Adrenal gland (tissue), 9 donors: ENCODE measurements at regions not wholly inside any gene's neighbourhood (a gene's known extent, or its start where the extent isn't known, plus 50 kb on each side); places are given as distances from the start of the nearest gene placed in this dataset.

Experiments
- DNase-seq, 7 donors: peaks; one replicate each; pipeline ENCODE4 v3.0.0-alpha.2; 2019 to 2020
- H3K27ac ChIP-seq, 5 donors: fragments of 200-600 bp; sonication (generic) in 4 of 5; 1 replicate in 3 of 5; 2 replicates in 2 of 5; pipeline versions ENCODE4 v1.5.1 to v1.8.0; 2016 to 2020; ENCODE audit warnings: mild to moderate bottlenecking in 1 of 5
- H3K27me3 ChIP-seq: fragments of 200-600 bp; 2 replicates; pipeline ENCODE4 v1.8.0; 2021
- H3K36me3 ChIP-seq, 2 donors: fragments of 200-600 bp; replicated peaks in 1 of 2; 1 replicate in 1 of 2; 2 replicates in 1 of 2; pipeline versions ENCODE4 v1.5.1 to v1.8.0; 2018 to 2022
- H3K4me1 ChIP-seq, 2 donors: fragments of 200-600 bp; replicated peaks in 1 of 2; 1 replicate in 1 of 2; 2 replicates in 1 of 2; pipeline versions ENCODE4 v1.5.1 to v1.8.0; 2018 to 2021
- H3K4me3 ChIP-seq, 4 donors: fragments of 200-600 bp; sonication (generic) in 3 of 4; one replicate each; pipeline ENCODE4 v1.5.1; 2016 to 2018
- H3K9me3 ChIP-seq, 3 donors: fragments of 200-600 bp; sonication (generic) in 1 of 3; replicated peaks in 1 of 3; 1 replicate in 2 of 3; 2 replicates in 1 of 3; pipeline versions ENCODE4 v1.5.1 to v1.8.0; 2016 to 2021
- POLR2A ChIP-seq, 2 donors: fragments of 450-650 bp; IDR thresholded peaks; one replicate each; pipeline ENCODE4 v1.6.1; 2017; ENCODE audit warnings: antibody characterized with exemption in 2 of 2, mild to moderate bottlenecking in 2 of 2, moderate library complexity in 1 of 2
- WGBS, 4 donors: extraction: QIAGEN DNeasy Blood & Tissue Kit in 2 of 4; methylation state at CpG; one replicate each; pipeline versions ENCODE4 v1.1.5 to v1.1.7; 2013 to 2017; 5-methylcytosine and 5-hydroxymethylcytosine counted together
- intact Hi-C, 2 donors: fragments of 100-400 bp; cut with DNase I; formaldehyde crosslinking; loops; one replicate each; pipeline versions ENCODE4 v1.14.1 to v1.15.0; 2022 to 2023
- TF ChIP-seq, protein P1 (sequence below), 6 experiments: fragments of 450-650 bp in 4 of 6; fragments of 200-600 bp in 2 of 6; sonication (generic) in 1 of 6; IDR thresholded peaks; 1 replicate in 5 of 6; 2 replicates in 1 of 6; pipeline versions ENCODE4 v1.5.1 to v1.8.0; 2016 to 2021; ENCODE audit warnings: antibody characterized with exemption in 6 of 6, mild to moderate bottlenecking in 2 of 6, moderate library complexity in 1 of 6
- donor health status: healthy with polysubstance abuse.
- donor health status: Bipolar disorder and iron deficiency.
- donor health status: DM: yes; HTN: yes; CAD: no.
- donor health status: DM: no; HTN: no; CAD: no.
- donor health status: DM: no; HTN: no; CAD: no.

DNA sequence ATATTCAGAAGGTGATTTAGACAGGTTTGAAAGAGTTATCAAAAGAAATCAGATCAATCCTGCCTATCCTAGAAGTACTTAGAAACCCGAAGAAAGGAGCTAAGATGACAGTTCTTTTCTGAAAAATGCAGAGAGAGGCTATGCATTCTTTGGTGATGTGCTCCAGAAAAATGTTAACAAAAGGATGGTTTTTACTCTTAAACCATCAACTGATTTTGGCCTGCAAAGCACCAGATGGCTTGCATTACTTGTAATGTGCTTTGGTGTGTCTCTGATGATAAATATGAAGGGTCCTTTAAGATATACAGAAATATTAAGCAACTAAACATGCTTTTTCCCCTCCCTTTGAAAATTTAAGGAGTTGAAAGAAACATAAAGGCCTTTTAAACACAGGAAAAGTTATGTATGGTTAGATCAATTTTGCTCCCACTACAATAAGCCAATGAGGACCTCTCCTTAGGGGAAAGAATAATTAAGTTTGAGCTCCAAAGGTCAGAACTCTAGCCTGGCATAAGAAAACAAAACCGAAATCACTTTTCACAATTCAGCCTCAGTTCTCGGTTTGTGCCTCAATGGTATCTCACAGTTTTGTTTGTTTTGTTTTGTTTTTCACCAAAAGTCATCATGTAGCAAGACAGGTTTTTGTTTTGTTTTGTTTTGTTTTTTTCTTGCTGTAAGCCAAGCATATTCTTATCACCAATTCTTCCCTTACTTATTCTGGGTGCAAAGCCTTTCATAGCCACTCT, 302.4 kb upstream of the NT5C1B start:
- 86 to 90% (median 89%) methylated on average over 3 of the region's 3 CpGs for WGBS, 4 donors
- no peak for DNase-seq
- H3K36me3 ChIP-seq = no peaks in the 10 kb centered on the region
- H3K9me3 ChIP-seq = no peaks in the 10 kb centered on the region
- no peak overlapping the region for H3K4me3 ChIP-seq
- no peaks in the 10 kb centered on the region for H3K27me3 ChIP-seq
- H3K4me1 ChIP-seq = peaks cover 0 to 13% of the 10 kb centered on the region in 2 donors
- TF ChIP-seq, protein P1, sequence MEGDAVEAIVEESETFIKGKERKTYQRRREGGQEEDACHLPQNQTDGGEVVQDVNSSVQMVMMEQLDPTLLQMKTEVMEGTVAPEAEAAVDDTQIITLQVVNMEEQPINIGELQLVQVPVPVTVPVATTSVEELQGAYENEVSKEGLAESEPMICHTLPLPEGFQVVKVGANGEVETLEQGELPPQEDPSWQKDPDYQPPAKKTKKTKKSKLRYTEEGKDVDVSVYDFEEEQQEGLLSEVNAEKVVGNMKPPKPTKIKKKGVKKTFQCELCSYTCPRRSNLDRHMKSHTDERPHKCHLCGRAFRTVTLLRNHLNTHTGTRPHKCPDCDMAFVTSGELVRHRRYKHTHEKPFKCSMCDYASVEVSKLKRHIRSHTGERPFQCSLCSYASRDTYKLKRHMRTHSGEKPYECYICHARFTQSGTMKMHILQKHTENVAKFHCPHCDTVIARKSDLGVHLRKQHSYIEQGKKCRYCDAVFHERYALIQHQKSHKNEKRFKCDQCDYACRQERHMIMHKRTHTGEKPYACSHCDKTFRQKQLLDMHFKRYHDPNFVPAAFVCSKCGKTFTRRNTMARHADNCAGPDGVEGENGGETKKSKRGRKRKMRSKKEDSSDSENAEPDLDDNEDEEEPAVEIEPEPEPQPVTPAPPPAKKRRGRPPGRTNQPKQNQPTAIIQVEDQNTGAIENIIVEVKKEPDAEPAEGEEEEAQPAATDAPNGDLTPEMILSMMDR (IDR thresholded peaks at IDR 0.05) = no peak
- no peak for TF ChIP-seq POLR2A (IDR thresholded peaks at IDR 0.05)
- H3K27ac ChIP-seq = no peak overlapping the region
- intact Hi-C loops = no loop called here

DNA sequence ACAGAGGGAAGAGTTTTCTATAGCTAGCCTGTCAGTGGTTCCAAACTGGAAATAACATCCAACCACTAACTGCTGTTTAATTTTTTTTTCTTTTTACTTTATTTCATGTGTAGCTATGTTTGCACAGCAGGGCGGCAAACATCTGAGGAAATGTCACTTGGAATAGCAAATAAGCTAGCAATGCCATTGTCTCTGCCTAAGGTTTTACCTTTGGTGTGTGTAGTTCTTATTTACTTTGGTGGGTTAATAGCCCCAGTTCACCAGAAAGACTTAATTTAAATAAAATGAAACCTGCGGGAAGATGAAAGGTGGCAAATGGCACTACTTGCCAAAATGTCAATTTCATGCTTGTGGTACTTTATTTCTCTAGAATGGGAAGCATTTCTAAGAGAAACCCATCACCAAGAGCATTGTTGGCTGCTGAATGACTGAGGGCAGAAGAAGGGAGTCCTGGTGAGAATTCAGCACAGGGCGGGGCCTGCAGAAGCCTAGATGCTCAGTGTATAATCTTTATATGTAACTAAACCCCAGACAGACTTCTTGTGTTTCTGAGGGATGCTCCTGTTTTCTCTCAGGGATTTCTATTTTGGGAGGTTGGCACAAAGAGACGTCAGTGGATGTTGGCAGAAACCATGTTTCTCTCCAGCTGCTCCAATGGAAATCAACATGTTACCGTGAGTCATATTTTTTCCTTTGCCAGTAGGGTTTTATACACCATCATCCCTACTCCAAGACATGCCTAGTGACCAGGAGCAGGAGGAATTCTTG, 300.4 kb upstream of the NT5C1B start:
- intact Hi-C loops = loop anchor here in 1 of 2 donors (10.0 kb wide), 1 partner anchor 475 kb away; no protein-coding TSS in a partner anchor
- Histone ChIP-seq H3K4me1 (no peaks in the 10 kb centered on the region), H3K9me3 (no peaks in the 10 kb centered on the region), H3K27ac (no peak overlapping the region), H3K27me3 (no peaks in the 10 kb centered on the region), H3K4me3 (no peak overlapping the region), H3K36me3 (no peaks in the 10 kb centered on the region)
- 61 to 79% (median 76%) methylated on average over 5 of the region's 5 CpGs for WGBS, 4 donors
- TF ChIP-seq, protein P1 (IDR thresholded peaks at IDR 0.05) = no peak
- TF ChIP-seq POLR2A (IDR thresholded peaks at IDR 0.05) = no peak
- no peak for DNase-seq

DNA sequence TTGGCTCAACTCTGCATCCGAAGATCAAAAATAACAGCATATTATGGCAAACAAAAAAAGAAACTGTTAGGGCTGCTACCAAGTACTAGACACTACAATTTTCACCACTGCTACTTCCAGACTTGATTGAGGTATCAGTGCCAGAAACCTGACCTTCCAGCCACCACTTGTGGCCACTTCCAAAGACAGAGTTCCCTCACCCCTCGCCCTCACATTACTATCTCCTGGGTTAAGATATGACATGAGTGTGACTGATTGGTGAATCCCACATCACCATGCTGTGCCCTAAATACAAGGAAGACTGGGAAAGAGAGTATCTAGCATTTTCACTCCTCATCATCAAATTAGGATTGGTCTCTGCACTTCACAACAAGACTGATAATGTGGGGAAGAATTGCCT, 296.1 kb upstream of the NT5C1B start:
- intact Hi-C loops = loop anchor here in 1 of 2 donors (10.0 kb wide), 1 partner anchor 479 kb away; no protein-coding TSS in a partner anchor
- no peak overlapping the region for H3K27ac ChIP-seq
- no peak for DNase-seq
- H3K27me3 ChIP-seq = no peaks in the 10 kb centered on the region
- H3K9me3 ChIP-seq = no peaks in the 10 kb centered on the region
- H3K4me3 ChIP-seq = no peak overlapping the region
- no peaks in the 10 kb centered on the region for H3K4me1 ChIP-seq
- no peaks in the 10 kb centered on the region for H3K36me3 ChIP-seq
- TF ChIP-seq, protein P1 (IDR thresholded peaks at IDR 0.05) = no peak
- no peak for TF ChIP-seq POLR2A (IDR thresholded peaks at IDR 0.05)
- whole genome bisulfite sequencing, 4 donors = 65 to 93% (median 82%) methylated on average over 2 of the region's 2 CpGs

DNA sequence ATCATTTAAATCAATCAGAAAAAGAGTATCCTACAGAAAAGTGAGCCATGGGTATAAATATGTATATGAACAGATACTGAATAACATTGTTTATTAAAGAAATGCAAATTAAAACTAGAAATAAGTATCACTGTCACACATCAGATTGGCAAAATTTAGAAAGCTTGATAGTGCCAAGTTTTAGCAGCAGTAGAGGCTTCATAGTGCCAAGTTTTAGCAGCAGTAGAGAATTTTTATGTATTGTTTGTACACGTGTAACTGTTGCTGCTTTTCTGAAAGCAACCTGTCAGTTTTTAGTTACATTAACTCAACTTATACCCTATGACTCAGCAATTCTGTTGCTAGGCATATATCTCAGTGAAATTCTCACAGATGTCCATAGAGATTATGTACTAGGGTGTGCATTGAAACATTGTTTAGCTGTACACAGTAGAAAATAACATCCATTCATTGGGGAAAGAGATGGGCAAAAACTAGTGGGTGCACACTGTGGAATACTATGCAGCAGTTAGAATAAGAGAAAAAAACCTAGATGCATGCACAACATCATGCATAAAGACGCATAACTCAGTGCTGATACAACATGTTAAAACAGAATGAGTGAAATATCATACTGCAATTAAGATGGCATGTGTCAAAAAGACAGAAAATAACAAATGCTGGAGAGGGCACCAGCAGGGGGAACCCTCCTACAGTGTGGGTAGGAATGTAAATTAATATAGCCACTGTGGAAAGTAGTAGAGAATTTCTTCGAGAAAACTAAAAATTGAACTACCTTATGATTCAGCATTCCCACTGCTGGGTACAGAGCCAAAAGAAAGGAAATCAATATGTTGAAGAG, 294.5 kb upstream of the NT5C1B start:
- TF ChIP-seq POLR2A (IDR thresholded peaks at IDR 0.05) = no peak
- TF ChIP-seq, protein P1 (IDR thresholded peaks at IDR 0.05) = peak in 5 of 6 experiments; percentile 26 to 50 (median 47)
- Histone ChIP-seq H3K27ac (no peak overlapping the region), H3K9me3 (no peaks in the 10 kb centered on the region), H3K36me3 (no peaks in the 10 kb centered on the region), H3K4me1 (no peaks in the 10 kb centered on the region), H3K4me3 (no peak overlapping the region), H3K27me3 (no peaks in the 10 kb centered on the region)
- intact Hi-C loops = loop anchor here in 1 of 2 donors (10.0 kb wide), 1 partner anchor 481 kb away; no protein-coding TSS in a partner anchor
- 62 to 71% (median 67%) methylated on average over 3 of the region's 3 CpGs for WGBS, 4 donors
- DNase-seq = peak in 4 of 7 donors; percentile 22 to 68 (median 46)
